ENCODE measurements at regions not wholly inside any gene's neighbourhood (a gene's known extent, or its start where the extent isn't known, plus 50 kb on each side); places are given as distances from the start of the nearest gene placed in this dataset.

GRCh38 chr18:24933345-24933744, 418.6 kb downstream of the ZNF521 start:
- no peak for DNase-seq (ENCODE audit: low read depth)

- peak; percentile 49 for DNase-seq (ENCODE audit: low read depth)
Measured at GRCh38 chr18:24934258-24934932, 417.6 kb downstream of the ZNF521 start.

DNA sequence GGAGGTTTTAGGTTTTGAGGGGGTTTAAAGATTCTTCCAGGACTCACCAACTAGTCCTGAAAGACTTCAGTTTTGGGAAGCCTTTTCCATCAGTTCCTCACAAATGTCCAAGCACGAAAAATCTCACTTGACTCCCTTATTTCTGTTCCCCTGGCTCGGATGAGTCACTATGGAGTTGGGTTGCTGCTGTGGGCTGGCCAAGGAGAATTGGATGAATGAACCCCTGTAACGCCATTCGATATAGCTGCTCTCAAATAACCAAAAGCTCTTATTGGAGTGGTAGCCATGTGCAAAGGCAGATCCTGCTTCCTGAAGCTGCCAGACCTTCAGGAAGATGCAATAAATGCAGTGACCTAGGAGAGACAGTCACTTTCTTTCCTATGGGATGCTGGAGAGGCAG, 417.0 kb downstream of the ZNF521 start:
- peak; percentile 72 for DNase-seq (ENCODE audit: low read depth)

DNA sequence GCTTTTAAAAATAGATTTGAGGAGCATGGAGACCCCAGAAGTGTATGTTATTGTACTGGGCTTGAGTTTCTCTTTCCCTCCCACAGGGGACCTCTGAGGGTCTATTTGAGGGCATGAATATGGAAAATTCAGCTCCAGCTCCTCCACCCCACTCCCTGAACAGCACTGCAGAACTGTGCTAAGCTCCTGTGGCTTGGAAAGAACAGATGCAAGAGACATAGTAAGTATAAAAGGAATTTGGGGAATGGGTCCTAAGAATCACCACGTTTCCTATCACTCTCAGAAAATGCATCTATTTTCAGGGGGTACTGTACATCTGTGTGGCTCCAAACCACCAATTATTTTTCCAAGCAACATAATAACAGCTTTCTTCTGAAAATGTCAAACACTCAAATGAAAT, 416.1 kb downstream of the ZNF521 start:
- peak; percentile 63 for DNase-seq (ENCODE audit: low read depth)

- DNase-seq (ENCODE audit: low read depth), result no peak
Measured at GRCh38 chr18:24936691-24937090, 415.3 kb downstream of the ZNF521 start.

DNA sequence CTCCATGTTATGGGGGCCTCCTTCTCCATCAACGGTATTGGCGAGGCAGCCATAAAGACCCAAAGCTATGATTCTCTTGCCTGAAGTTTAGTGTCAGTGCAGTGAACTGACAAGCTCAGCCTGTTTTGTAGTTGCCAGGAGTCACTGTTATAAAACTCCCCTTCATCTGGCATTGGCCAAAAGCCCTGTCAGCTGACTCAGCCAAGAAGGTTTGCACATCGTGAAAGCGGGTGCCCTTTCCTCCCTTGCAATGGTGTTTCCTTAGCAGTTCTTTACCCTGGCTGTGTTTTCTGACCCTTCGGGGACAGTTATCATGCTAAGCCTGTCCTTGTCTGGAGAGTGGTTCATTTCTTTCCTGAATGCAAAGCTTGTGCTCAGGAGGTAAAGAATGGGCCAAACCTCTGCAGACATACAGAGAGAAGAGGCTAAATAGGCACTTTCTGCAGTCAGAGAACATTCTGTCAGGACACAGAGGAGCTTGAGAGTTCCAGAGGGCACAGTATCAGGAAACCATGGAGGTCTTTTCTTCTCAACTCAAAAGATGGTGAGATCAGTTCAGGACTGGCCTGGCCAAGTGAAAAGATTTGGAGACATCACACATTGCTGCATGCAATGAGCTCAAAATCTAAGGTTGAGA, 414.2 kb downstream of the ZNF521 start:
- no peak for DNase-seq (ENCODE audit: low read depth)

DNA sequence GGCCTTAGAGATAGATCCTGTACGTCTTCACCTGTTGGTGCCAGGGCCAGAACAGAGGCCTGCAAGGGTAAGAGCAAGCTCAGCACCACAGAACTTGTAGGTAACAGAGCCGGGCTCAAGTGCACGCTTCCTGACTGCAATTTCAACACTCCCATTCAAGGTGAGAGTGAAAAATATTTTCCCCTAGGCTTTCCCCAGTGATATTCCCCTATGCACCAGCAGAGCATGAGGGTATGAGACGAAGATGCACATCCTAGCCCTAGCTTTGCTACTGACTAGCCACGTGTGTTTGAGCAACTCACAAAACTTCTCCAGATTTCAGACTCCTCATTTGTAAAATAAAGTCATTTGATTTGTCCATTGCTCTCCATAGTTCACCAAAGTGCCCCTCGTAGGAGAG, 411.6 kb downstream of the ZNF521 start:
- no peak for DNase-seq (ENCODE audit: low read depth)

- no peak for DNase-seq (ENCODE audit: low read depth)
Measured at GRCh38 chr18:24941174-24941951, 410.6 kb downstream of the ZNF521 start.

DNA sequence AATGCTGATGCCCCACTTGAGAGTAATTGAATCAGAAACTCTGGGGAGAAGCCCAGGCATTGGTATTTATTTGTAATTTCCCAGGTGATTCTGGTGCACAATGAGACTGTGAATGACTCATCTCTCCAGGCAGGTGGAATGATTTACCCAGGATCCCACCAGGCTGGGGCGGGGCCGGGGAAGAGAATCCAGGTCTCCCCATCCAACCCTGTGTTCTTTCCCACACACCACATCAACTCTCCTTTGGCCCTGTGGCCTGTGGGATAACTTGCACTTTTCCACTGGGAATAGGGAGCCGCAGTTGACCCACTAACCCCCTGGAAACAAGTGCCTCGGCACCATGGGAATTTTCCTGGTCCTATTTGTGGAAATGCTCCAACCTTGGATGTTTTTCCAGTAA, 409.8 kb downstream of the ZNF521 start:
- DNase-seq (ENCODE audit: low read depth), result no peak

GRCh38 chr18:24947521-24948305, 404.3 kb downstream of the ZNF521 start:
- DNase-seq (ENCODE audit: low read depth), result no peak

DNA sequence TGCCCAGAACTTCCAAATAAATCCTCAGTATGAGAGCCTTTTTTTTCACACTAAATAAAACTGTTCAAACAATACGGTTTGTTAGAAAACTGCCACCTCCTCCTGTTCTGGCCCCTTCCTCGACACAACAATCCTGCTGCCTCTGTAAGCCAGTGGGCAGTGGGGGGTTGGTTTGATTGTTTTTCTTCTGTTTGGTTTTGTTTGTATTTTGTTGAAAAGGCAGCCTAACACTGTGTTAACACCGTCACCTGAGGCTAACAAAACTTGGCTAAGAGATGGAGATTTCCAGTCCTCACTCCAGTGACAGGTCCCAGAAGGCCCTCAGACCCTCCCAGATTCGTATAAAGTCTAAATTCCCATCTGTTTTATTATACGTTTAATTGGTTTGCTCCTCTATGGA, 402.1 kb downstream of the ZNF521 start:
- no peak for DNase-seq (ENCODE audit: low read depth)

DNA sequence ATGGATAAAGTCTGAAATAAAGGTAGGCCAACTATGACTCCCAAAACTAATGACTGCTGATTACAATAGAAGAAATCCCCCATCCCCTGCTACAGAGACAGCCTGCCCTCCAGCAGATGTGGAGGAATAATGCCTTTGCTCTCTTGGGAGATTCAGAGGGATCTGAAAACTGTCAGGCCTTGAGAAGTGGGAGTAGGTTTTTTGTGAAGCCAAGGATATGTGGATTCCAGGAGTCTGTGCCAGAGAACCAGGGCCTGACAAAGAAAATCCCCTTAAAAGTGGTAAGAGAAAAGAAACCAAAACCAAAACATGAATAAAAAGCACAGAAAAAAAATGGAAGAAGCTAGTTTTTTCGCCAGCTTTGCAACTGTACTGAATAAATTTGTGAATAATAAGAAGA, 397.6 kb downstream of the ZNF521 start:
- DNase-seq (ENCODE audit: low read depth), result no peak

GRCh38 chr18:24958001-24958400, 394.0 kb downstream of the ZNF521 start:
- DNase-seq (ENCODE audit: low read depth), result no peak

- no peak for DNase-seq (ENCODE audit: low read depth)
Measured at GRCh38 chr18:24959051-24959476, 392.9 kb downstream of the ZNF521 start.

DNA sequence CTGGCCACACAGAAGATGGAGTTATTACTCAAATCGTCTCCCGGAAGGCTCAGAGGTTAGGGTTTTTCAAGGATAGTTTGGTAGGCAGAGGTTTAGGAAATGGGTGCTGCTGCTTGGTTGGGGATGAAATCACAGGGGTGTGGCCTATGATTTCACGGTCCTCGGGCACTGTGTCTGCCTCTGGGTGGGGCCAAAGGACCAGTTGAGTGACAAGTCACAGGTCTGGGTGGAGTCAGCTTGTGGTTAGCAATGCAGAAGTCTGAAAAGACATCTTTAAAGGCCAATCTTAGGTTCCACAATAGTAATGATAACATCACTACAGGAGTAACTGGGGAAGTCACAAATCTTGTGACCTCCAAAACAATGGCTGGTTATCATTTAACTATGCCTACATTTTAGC, 387.8 kb downstream of the ZNF521 start:
- DNase-seq (ENCODE audit: low read depth), result peak; percentile 35

DNA sequence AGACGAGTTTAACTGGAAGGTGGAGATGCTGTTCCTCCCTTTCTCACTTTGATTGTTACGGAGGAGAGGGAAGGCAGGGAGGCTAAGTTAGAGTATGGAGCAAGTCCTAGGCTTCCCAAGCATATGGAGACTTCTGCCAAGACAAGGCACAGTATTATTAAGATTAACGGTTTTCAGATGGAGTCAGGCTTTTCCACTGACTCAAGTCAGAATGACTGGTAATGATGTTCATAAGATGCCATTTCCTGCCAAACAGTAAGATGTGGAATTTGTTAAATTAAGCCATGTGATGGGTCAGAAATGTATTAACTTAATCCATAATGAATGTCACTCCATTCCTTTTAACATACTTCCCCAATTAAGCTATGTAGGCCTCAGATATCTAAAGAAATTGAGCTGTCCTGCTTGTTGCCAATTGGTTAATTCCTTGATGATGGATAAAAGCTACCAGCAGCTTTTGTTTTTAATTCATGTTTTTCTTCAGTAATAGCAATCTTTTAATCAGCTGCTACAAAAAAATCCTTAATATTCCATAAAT, 383.7 kb downstream of the ZNF521 start:
- DNase-seq (ENCODE audit: low read depth), result no peak

DNA sequence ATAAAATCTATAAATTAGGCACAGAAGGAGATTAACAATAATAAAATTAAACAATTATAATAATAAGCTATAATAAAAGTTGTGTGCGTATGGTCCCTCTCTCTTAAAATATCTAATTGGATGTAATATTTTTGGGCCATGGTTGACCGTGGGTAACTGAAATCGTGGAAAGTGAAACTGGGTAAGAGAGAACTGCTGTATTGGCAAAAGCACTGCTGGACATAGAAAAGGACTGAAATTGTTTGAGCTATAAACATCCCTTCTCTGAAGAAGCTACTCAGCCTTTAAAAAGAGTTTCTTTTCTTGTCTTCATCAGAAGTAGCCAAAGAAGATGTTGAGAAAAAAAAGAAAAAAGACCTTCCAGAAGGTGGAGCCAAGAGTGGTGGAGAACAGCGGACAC, 379.4 kb downstream of the ZNF521 start:
- no peak for DNase-seq (ENCODE audit: low read depth)

DNA sequence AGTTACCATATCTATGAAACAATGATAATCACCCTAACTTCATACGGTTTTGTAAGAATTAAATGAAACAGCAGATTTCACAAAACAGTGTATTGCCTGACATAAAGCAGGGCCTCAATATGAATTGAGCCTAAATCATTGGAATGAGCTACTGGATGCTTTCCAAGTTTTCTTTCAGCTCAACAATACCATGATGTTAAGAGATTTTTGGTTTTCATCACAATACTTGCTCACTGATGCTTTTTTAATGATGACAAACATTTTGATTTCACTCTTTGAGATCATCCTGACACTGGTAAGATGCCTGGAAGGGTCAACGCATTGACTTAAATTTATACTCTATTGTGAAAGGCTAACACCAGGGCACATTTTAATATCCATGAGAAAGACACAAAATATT, 377.5 kb downstream of the ZNF521 start:
- DNase-seq (ENCODE audit: low read depth), result no peak

DNA sequence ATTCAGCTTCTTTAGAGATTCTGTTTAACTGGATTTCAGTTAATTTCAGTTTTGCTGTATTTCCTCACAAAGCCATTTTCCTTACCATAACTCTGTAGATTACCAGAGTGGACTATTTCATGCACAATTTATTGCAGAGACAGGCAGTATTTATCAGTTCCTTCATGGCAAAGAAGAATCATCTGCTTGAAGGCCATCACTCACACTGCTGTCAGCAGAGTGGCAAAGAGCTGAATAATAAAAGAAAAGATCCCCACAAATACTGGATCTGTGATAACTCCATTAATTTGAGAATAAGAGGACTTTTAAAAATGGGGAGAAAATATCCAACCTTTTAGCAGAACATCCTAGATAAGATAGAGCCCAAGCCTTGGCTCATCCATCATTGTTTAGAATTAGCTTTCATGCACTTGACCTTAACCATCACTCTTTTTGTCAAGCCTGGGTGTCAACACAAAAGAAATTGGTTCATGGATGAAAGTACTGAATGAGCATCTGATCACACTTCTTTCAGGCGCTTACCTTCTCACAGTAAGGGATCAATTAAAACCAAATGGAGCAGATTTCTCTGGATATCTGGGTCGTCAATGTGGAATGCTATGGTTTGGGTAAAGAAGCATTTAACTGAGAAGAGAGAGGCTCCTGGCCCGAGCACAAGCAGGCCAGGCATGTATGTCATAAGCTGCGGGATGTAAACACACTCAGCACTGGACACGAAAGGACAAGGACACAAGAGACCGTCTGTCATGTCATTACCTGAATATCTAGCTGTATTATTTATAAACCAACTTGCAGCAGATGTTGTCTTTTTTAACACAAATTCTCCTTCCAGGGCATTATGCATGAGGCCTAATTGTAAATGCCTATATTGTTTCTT, 376.2 kb downstream of the ZNF521 start:
- DNase-seq (ENCODE audit: low read depth), result no peak

GRCh38 chr18:24976502-24976901, 375.5 kb downstream of the ZNF521 start:
- DNase-seq (ENCODE audit: low read depth), result no peak

All from myocyte (in vitro differentiated cells).